ENCODE measurements at regions not wholly inside any gene's neighbourhood (a gene's known extent, or its start where the extent isn't known, plus 50 kb on each side); places are given as distances from the start of the nearest gene placed in this dataset.

GRCh38 chr3:177290633-177291032 is 93.4 kb upstream of the TBL1XR1 start:
- TF ChIP-seq POLR2AphosphoS5 (IDR thresholded peaks at IDR 0.05; ENCODE audit: borderline replicate concordance, low read depth, low read length), result no peak
- TF ChIP-seq FOXP2 (optimal IDR thresholded peaks at IDR 0.05; ENCODE audit: control extremely low read depth, extremely low read length, insufficient read depth), result no peak

All from SK-N-MC (cell line).